Loucy (cell line): ENCODE measurements at regions not wholly inside any gene's neighbourhood (a gene's known extent, or its start where the extent isn't known, plus 50 kb on each side); places are given as distances from the start of the nearest gene placed in this dataset.

ENCODE experiments used
- H2AFZ ChIP-seq: fragments of 200-600 bp; sonication (generic); 2 replicates; pipeline ENCODE4 v1.6.0; 2016; ENCODE audit warnings: antibody characterized with exemption, mild to moderate bottlenecking, low read length, moderate library complexity
- H3F3A ChIP-seq: fragments of 200-600 bp; 2 replicates; pipeline ENCODE4 v1.6.0; 2016; ENCODE audit warnings: antibody characterized with exemption, low read depth, mild to moderate bottlenecking
- H3K27me3 ChIP-seq: fragments of 200-600 bp; sonication (generic); 2 replicates; pipeline ENCODE4 v1.6.1; 2014; ENCODE audit warnings: low read length, mild to moderate bottlenecking; ENCODE audit not compliant: insufficient read depth, poor library complexity, severe bottlenecking
- H3K36me3 ChIP-seq: fragments of 200-600 bp; sonication (generic); 2 replicates; pipeline ENCODE4 v1.6.1; 2016; ENCODE audit warnings: low read length; ENCODE audit not compliant: insufficient read depth
- H3K4me1 ChIP-seq: fragments of 200-600 bp; sonication (generic); 2 replicates; pipeline ENCODE4 v1.5.1; 2014; ENCODE audit warnings: low read length, mild to moderate bottlenecking; ENCODE audit not compliant: insufficient read depth, poor library complexity, severe bottlenecking
- H3K4me2 ChIP-seq: fragments of 200-600 bp; sonication (generic); 2 replicates; pipeline ENCODE4 v1.6.0; 2014; ENCODE audit warnings: antibody characterized with exemption, low read length, low read depth, mild to moderate bottlenecking; ENCODE audit not compliant: poor library complexity, severe bottlenecking
- H3K4me3 ChIP-seq: fragments of 200-600 bp; sonication (generic); 2 replicates; pipeline ENCODE4 v1.5.1; 2014; ENCODE audit warnings: low read length, mild to moderate bottlenecking, mixed read lengths; ENCODE audit not compliant: poor library complexity, severe bottlenecking
- H3K79me2 ChIP-seq: fragments of 200-600 bp; sonication (generic); 2 replicates; pipeline ENCODE4 v1.6.1; 2014; ENCODE audit warnings: low read length; ENCODE audit not compliant: insufficient read depth
- H3K9ac ChIP-seq: fragments of 200-600 bp; sonication (generic); 2 replicates; pipeline ENCODE4 v1.6.0; 2014; ENCODE audit warnings: mild to moderate bottlenecking, low read depth, low read length, moderate library complexity; ENCODE audit not compliant: poor library complexity, severe bottlenecking
- H3K9me2 ChIP-seq: fragments of 200-600 bp; sonication (generic); replicated peaks from 2 replicates; pipeline ENCODE4 v1.6.1; 2016; ENCODE audit warnings: low read depth, low read length, mixed read lengths
- H3K9me3 ChIP-seq: fragments of 200-600 bp; sonication (generic); 2 replicates; pipeline ENCODE4 v1.6.1; 2014; ENCODE audit warnings: mild to moderate bottlenecking, antibody characterized with exemption, low read length, low read depth; ENCODE audit not compliant: insufficient read depth
- H4K20me1 ChIP-seq: fragments of 200-600 bp; sonication (generic); 2 replicates; pipeline ENCODE4 v1.6.0; 2014; ENCODE audit warnings: antibody characterized with exemption, low read length, mild to moderate bottlenecking; ENCODE audit not compliant: insufficient read depth, poor library complexity, severe bottlenecking
- EZH2phosphoT487 ChIP-seq: fragments of 200-600 bp; IDR thresholded peaks from 2 replicates; pipeline ENCODE4 v1.6.1; 2018; ENCODE audit warnings: antibody characterized with exemption, mild to moderate bottlenecking, moderate library complexity, borderline replicate concordance
- TF ChIP-seq, protein P1 (sequence below): fragments of 200-600 bp; sonication (generic); conservative IDR thresholded peaks from 2 replicates; pipeline ENCODE4 v1.5.1; 2014; ENCODE audit warnings: mild to moderate bottlenecking, antibody characterized with exemption, low read length

DNA sequence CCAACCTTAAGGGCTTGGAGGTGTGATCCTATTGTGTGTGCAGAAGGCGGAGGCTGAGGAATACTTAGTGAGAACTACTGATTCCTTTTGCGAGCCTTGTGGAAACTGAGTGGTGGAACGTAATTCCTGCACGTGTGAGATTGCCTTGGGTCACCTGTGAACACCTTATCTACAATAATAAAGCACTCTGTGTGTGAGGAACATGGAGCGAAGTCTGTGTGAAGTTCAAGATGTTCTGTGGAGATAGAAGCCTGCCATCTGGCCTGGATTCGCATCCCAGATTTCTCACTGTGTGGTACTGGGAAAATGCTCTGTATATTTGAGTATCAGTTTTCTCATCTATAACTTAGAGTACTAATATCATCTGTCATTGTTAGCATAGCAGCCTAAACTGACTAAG, 179.5 kb upstream of the PDZRN3 start:
- Histone ChIP-seq H3K79me2 (no peaks in the 10 kb centered on the region), H3F3A (no peaks in the 10 kb centered on the region), H3K4me3 (no peak overlapping the region), H3K4me1 (no peaks in the 10 kb centered on the region), H3K9me3 (no peaks in the 10 kb centered on the region; the same call in 1 of the 2 replicates), H3K4me2 (no peak overlapping the region), H2AFZ (no peak overlapping the region), H3K36me3 (no peaks in the 10 kb centered on the region), H3K9ac (no peak overlapping the region), H4K20me1 (no peaks in the 10 kb centered on the region), H3K9me2 (no peaks in the 10 kb centered on the region), H3K27me3 (no peaks in the 10 kb centered on the region)
- TF ChIP-seq, protein P1, sequence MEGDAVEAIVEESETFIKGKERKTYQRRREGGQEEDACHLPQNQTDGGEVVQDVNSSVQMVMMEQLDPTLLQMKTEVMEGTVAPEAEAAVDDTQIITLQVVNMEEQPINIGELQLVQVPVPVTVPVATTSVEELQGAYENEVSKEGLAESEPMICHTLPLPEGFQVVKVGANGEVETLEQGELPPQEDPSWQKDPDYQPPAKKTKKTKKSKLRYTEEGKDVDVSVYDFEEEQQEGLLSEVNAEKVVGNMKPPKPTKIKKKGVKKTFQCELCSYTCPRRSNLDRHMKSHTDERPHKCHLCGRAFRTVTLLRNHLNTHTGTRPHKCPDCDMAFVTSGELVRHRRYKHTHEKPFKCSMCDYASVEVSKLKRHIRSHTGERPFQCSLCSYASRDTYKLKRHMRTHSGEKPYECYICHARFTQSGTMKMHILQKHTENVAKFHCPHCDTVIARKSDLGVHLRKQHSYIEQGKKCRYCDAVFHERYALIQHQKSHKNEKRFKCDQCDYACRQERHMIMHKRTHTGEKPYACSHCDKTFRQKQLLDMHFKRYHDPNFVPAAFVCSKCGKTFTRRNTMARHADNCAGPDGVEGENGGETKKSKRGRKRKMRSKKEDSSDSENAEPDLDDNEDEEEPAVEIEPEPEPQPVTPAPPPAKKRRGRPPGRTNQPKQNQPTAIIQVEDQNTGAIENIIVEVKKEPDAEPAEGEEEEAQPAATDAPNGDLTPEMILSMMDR = no peak
- no peak for TF ChIP-seq EZH2phosphoT487

GRCh38 chr3:73801444-73801843, 176.7 kb upstream of the PDZRN3 start:
- H3K9me3 ChIP-seq = no peaks in the 10 kb centered on the region
- H3K4me1 ChIP-seq = no peaks in the 10 kb centered on the region
- H3K4me2 ChIP-seq = no peak overlapping the region
- TF ChIP-seq, protein P1 = no peak
- TF ChIP-seq EZH2phosphoT487 = no peak
- H3F3A ChIP-seq = no peaks in the 10 kb centered on the region
- no peaks in the 10 kb centered on the region for H4K20me1 ChIP-seq
- H3K36me3 ChIP-seq = no peaks in the 10 kb centered on the region
- no peak overlapping the region for H2AFZ ChIP-seq
- H3K4me3 ChIP-seq = no peak overlapping the region
- H3K9me2 ChIP-seq = no peaks in the 10 kb centered on the region
- no peaks in the 10 kb centered on the region for H3K27me3 ChIP-seq
- H3K9ac ChIP-seq = no peak overlapping the region
- no peaks in the 10 kb centered on the region for H3K79me2 ChIP-seq

DNA sequence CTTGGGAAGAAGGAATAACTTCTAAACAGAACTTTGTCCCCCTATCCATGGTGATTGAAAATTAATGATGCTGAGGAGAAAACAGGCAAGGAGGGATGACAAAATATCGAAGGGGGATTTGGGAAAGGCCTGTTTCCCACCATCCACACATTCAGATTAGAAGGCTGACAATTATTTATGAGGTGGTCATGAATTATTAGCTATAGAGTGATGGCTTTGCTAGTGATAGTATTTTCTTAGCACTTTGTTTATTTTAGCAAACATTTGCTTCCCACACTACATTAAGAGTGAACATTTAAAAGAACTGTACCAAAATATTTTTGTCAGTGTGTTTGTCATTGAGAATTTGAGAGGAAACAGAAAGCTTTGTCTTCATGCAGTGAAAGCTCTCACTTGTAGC, 172.6 kb upstream of the PDZRN3 start:
- no peaks in the 10 kb centered on the region for H3K79me2 ChIP-seq
- no peaks in the 10 kb centered on the region for H3K9me3 ChIP-seq
- H4K20me1 ChIP-seq = no peaks in the 10 kb centered on the region
- no peak overlapping the region for H3K9ac ChIP-seq
- no peak overlapping the region for H3K4me2 ChIP-seq
- H3K4me3 ChIP-seq = no peak overlapping the region
- no peak overlapping the region for H2AFZ ChIP-seq
- H3K4me1 ChIP-seq = no peaks in the 10 kb centered on the region
- H3K36me3 ChIP-seq = no peaks in the 10 kb centered on the region
- H3K9me2 ChIP-seq = no peaks in the 10 kb centered on the region
- TF ChIP-seq, protein P1 = no peak
- no peak for TF ChIP-seq EZH2phosphoT487
- H3K27me3 ChIP-seq = no peaks in the 10 kb centered on the region
- no peaks in the 10 kb centered on the region for H3F3A ChIP-seq
